ENCODE measurements at regions not wholly inside any gene's neighbourhood (a gene's known extent, or its start where the extent isn't known, plus 50 kb on each side); places are given as distances from the start of the nearest gene placed in this dataset.

GRCh38 chr2:234335661-234336228 is 161.1 kb downstream of the ARL4C start:
- TF ChIP-seq, protein P1, sequence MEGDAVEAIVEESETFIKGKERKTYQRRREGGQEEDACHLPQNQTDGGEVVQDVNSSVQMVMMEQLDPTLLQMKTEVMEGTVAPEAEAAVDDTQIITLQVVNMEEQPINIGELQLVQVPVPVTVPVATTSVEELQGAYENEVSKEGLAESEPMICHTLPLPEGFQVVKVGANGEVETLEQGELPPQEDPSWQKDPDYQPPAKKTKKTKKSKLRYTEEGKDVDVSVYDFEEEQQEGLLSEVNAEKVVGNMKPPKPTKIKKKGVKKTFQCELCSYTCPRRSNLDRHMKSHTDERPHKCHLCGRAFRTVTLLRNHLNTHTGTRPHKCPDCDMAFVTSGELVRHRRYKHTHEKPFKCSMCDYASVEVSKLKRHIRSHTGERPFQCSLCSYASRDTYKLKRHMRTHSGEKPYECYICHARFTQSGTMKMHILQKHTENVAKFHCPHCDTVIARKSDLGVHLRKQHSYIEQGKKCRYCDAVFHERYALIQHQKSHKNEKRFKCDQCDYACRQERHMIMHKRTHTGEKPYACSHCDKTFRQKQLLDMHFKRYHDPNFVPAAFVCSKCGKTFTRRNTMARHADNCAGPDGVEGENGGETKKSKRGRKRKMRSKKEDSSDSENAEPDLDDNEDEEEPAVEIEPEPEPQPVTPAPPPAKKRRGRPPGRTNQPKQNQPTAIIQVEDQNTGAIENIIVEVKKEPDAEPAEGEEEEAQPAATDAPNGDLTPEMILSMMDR (IDR thresholded peaks at IDR 0.05) = no peak
- TF ChIP-seq POLR2A (IDR thresholded peaks at IDR 0.05) = peak in 1 of 3 donors; percentile 16

All from body of pancreas (tissue), 4 donors.